ENCODE measurements at regions not wholly inside any gene's neighbourhood (a gene's known extent, or its start where the extent isn't known, plus 50 kb on each side); places are given as distances from the start of the nearest gene placed in this dataset.

DNA sequence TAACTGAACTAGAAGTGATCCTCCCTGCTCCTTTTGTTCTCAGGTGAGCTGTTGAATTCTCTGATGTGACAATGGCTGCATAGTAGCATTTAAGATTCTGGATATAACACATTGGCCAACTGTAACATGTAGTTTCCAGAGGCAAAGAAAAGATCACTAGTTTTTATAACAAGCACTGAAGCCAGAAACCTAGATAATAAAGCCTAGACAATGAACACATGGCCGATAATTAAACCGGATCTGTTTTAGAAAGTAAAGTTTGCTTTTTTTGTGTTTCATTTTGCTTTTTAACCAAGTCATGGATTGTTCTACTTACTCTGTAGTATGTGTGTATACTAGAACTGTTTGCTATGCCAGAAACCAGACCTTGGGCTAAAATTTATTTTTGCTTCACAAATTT, 225.5 kb upstream of the KLHL1 start (continued):
- TF ChIP-seq, protein P1, sequence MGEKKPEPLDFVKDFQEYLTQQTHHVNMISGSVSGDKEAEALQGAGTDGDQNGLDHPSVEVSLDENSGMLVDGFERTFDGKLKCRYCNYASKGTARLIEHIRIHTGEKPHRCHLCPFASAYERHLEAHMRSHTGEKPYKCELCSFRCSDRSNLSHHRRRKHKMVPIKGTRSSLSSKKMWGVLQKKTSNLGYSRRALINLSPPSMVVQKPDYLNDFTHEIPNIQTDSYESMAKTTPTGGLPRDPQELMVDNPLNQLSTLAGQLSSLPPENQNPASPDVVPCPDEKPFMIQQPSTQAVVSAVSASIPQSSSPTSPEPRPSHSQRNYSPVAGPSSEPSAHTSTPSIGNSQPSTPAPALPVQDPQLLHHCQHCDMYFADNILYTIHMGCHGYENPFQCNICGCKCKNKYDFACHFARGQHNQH (CRISPR knock-in tag; IDR thresholded peaks at IDR 0.05): no peak
- no peak for TF ChIP-seq TSC22D2 (CRISPR knock-in tag; IDR thresholded peaks at IDR 0.05; ENCODE audit: borderline replicate concordance)

DNA sequence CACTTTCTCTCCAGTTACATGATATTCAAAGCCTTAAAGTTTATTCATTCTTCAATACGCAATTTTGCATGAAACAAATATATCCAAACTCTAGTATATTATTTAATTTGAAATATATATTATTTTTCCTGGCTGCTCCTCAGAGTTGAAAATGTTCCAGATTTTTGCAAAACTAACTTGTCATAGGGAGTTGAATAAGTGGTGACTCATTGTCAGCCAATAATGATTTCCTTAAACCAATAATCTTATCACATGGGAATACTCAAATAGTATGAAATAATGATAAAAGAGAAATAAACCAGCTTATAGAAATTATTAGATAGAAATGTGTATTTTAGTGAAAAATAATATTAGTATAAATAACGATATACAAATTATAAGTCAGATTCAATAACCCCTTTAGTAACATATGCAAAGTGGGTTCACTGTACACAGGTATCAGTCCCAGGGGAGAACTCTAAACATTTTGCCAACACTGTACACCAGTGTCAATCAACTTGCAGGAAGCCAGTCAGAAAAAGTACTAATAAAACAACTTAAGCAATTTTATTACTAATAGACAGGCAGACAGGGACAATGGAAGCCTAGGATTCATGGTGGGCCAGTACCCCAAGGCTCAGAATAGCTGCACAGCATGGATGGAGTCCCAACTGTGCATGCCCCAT, 222.6 kb upstream of the KLHL1 start:
- H3K9ac ChIP-seq (ENCODE audit: insufficient read depth, low read depth, low read length): no peak overlapping the region
- intact Hi-C loops (cut with micrococcal nuclease; ENCODE audit: unreplicated experiment) (no loop called here), in situ Hi-C loops (cut with HindIII; ENCODE audit: extremely low pct_ligation_motif_present, low pct_unique_long_range_greater_than_20kb) (loop anchor here (10.0 kb wide), 1 partner anchor 234 kb away; no protein-coding TSS in a partner anchor)
- H3K9me3 ChIP-seq (ENCODE audit: low read length): no peaks in the 10 kb centered on the region
- no peaks in the 10 kb centered on the region for H3K4me1 ChIP-seq (ENCODE audit: insufficient read depth, low read length)
- ChIA-PET POLR2A (no interaction called here), CTCF (ENCODE audit: low intra/inter-chr PET ratio, low total read pairs) (no interaction called here)
- no peaks in the 10 kb centered on the region for H4K20me1 ChIP-seq (ENCODE audit: insufficient read depth, low read length)
- no peak for FAIRE-seq
- no peaks in the 10 kb centered on the region for H3K36me3 ChIP-seq (replicated peaks in 1 of 2; ENCODE audit: control insufficient read depth in 1 of 2, insufficient read depth in 2 of 2, low read length in 2 of 2)
- TF ChIP-seq HNF4G (IDR thresholded peaks at IDR 0.05; ENCODE audit: borderline replicate concordance, low read depth, low read length) (no peak), HNF4G (CRISPR knock-in tag; IDR thresholded peaks at IDR 0.05; ENCODE audit: borderline replicate concordance, low read depth) (no peak), MEF2D (CRISPR knock-in tag; IDR thresholded peaks at IDR 0.05) (no peak)
- TF ChIP-seq, protein P2, sequence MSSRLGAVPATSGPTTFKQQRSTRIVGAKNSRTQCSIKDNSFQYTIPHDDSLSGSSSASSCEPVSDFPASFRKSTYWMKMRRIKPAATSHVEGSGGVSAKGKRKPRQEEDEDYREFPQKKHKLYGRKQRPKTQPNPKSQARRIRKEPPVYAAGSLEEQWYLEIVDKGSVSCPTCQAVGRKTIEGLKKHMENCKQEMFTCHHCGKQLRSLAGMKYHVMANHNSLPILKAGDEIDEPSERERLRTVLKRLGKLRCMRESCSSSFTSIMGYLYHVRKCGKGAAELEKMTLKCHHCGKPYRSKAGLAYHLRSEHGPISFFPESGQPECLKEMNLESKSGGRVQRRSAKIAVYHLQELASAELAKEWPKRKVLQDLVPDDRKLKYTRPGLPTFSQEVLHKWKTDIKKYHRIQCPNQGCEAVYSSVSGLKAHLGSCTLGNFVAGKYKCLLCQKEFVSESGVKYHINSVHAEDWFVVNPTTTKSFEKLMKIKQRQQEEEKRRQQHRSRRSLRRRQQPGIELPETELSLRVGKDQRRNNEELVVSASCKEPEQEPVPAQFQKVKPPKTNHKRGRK (CRISPR knock-in tag; IDR thresholded peaks at IDR 0.05): no peak
- TF ChIP-seq, protein P3, sequence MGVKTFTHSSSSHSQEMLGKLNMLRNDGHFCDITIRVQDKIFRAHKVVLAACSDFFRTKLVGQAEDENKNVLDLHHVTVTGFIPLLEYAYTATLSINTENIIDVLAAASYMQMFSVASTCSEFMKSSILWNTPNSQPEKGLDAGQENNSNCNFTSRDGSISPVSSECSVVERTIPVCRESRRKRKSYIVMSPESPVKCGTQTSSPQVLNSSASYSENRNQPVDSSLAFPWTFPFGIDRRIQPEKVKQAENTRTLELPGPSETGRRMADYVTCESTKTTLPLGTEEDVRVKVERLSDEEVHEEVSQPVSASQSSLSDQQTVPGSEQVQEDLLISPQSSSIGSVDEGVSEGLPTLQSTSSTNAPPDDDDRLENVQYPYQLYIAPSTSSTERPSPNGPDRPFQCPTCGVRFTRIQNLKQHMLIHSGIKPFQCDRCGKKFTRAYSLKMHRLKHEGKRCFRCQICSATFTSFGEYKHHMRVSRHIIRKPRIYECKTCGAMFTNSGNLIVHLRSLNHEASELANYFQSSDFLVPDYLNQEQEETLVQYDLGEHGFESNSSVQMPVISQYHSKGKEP (CRISPR knock-in tag; IDR thresholded peaks at IDR 0.05): no peak
- no peak for DNase-seq (ENCODE audit: low spot score)
- ATAC-seq: no peak
- H3K4me2 ChIP-seq (ENCODE audit: low read depth, low read length): no peak overlapping the region
- H3K4me3 ChIP-seq (replicated peaks in 1 of 3; ENCODE audit: insufficient read depth in 1 of 3, low read depth in 2 of 3, low read length in 3 of 3): no peak overlapping the region
- WGBS (ENCODE audit: low lambda C conversion rate): 0% methylated on average over 2 of the region's 2 CpGs
- BruUV-seq (replicated peaks): no TSS peak
- no peaks in the 10 kb centered on the region for H3K27me3 ChIP-seq (ENCODE audit: control insufficient read depth in 1 of 2, insufficient read depth in 2 of 2, low read length in 2 of 2)
- no peak overlapping the region for H2AFZ ChIP-seq (ENCODE audit: low read length)
- no peaks in the 10 kb centered on the region for H3K79me2 ChIP-seq (ENCODE audit: insufficient read depth, low read length)
- no peak overlapping the region for H3K27ac ChIP-seq (ENCODE audit: extremely low read length, insufficient read depth, low read length)
